Stimulated activated naive CD4-positive, alpha-beta T cell treated with Interleukin-2 at 50 U/mL for 16 hours (primary cell): ENCODE measurements at regions not wholly inside any gene's neighbourhood (a gene's known extent, or its start where the extent isn't known, plus 50 kb on each side); places are given as distances from the start of the nearest gene placed in this dataset.

ENCODE experiments used
- DNase-seq: peaks from one replicate; lab custom pipeline; 2025; lab: John Stamatoyannopoulos, UW

- no peak for DNase-seq
Measured at GRCh38 chr9:109913461-109913810, 133.4 kb downstream of the PALM2AKAP2 start.

- no peak for DNase-seq
Measured at GRCh38 chr9:109914280-109915027, 134.5 kb downstream of the PALM2AKAP2 start.

GRCh38 chr9:109916316-109916715 lies 136.3 kb downstream of the PALM2AKAP2 start:
- no peak for DNase-seq

GRCh38 chr9:109918339-109919163 lies 138.6 kb downstream of the PALM2AKAP2 start:
- DNase-seq: peak; percentile 38

- no peak for DNase-seq
Measured at GRCh38 chr9:109919736-109920408, 139.9 kb downstream of the PALM2AKAP2 start.

- no peak for DNase-seq
Measured at GRCh38 chr9:109922617-109923470, 142.8 kb downstream of the PALM2AKAP2 start.

- DNase-seq: no peak
Measured at GRCh38 chr9:109923471-109923760, 143.4 kb downstream of the PALM2AKAP2 start.

GRCh38 chr9:109923806-109924205 lies 143.8 kb downstream of the PALM2AKAP2 start:
- no peak for DNase-seq

- no peak for DNase-seq
Measured at GRCh38 chr9:109925799-109926198, 145.8 kb downstream of the PALM2AKAP2 start.

- DNase-seq: no peak
Measured at GRCh38 chr9:109926421-109926869, 146.4 kb downstream of the PALM2AKAP2 start.

- no peak for DNase-seq
Measured at GRCh38 chr9:109931623-109932022, 151.6 kb downstream of the PALM2AKAP2 start.

GRCh38 chr9:109934136-109934856 lies 154.3 kb downstream of the PALM2AKAP2 start:
- DNase-seq: no peak

GRCh38 chr9:109934857-109935215 lies 154.8 kb downstream of the PALM2AKAP2 start:
- no peak for DNase-seq

GRCh38 chr9:109935406-109936087 lies 155.5 kb downstream of the PALM2AKAP2 start:
- DNase-seq: no peak

GRCh38 chr9:109937861-109938453 lies 158.0 kb downstream of the PALM2AKAP2 start:
- DNase-seq: no peak

GRCh38 chr9:109939698-109940342 lies 159.8 kb downstream of the PALM2AKAP2 start:
- DNase-seq: no peak

GRCh38 chr9:109940561-109940960 lies 160.6 kb downstream of the PALM2AKAP2 start:
- no peak for DNase-seq

- DNase-seq: no peak
Measured at GRCh38 chr9:109941771-109942170, 161.8 kb downstream of the PALM2AKAP2 start.

GRCh38 chr9:109945573-109945972 lies 165.6 kb downstream of the PALM2AKAP2 start:
- DNase-seq: no peak

- DNase-seq: no peak
Measured at GRCh38 chr9:109948453-109948852, 168.5 kb downstream of the PALM2AKAP2 start.
